ENCODE measurements at regions not wholly inside any gene's neighbourhood (a gene's known extent, or its start where the extent isn't known, plus 50 kb on each side); places are given as distances from the start of the nearest gene placed in this dataset.

DNA sequence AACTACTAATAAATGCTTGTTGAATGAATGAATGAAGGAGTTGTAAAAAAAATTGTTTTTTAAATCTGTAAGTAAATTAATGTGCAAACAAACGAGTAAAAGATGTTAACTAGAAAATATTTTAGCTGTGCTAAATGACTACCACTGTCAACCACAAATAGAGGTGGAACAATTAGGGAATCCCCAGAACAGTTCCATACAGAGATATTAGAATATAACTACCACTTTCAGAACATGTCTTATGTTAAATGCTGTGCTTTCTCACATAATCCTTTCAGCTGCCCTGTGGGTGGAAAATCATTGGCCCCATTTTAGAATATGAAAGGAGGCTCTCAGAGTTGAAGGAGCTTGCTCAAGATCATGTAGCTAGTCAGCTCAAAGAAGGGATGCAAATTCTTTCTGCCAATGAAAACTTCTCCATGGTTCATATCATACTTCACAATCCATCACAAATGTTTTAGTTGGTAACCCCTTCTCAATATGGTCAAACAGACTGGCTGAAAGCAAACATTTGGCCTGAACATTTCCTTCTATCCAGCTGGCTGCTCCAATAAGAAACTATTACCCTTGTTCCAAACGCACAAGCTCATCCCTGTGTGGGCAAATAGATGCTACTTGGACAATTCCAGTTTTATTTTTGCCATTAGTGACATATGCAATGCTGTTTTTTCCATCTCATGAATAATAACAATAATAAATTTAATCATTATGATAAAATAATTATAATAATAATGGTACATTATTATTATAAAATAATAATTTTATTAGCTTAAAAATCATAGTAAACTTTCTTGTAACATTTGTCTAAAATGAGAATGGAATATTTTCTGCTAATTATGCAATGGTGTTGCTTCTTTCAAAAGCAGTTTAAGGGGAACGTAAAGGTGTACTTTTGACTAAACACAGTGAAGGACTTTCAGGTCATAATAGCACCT, 290.4 kb upstream of the STT3B start:
- no peak for ATAC-seq (ENCODE audit: low read depth)
- H3K9me1 ChIP-seq (ENCODE audit: insufficient read depth, low read length), result no peaks in the 10 kb centered on the region

More for the DNA sequence above, 290.4 kb upstream of the STT3B start:
- no peak overlapping the region for H3K9ac ChIP-seq (ENCODE audit: low read depth, low read length)
- no peak overlapping the region for H4K91ac ChIP-seq (ENCODE audit: insufficient read depth, low read depth, low read length)
- no peak overlapping the region for H3K23ac ChIP-seq (ENCODE audit: low read depth, low read length)
- no peak overlapping the region for H2BK5ac ChIP-seq (ENCODE audit: low read depth, low read length, poor library complexity, severe bottlenecking)
- DNase-seq, result no peak
- no peaks in the 10 kb centered on the region for H3K79me1 ChIP-seq (ENCODE audit: low read depth in 1 of 2, low read length in 2 of 2)
- no peak overlapping the region for H2AK5ac ChIP-seq (ENCODE audit: low read depth, low read length)
- H3K27ac ChIP-seq (ENCODE audit: insufficient read depth, low read length), result no peak overlapping the region
- H4K8ac ChIP-seq (ENCODE audit: low read depth in 2 of 2, low read length in 2 of 2), result no peak overlapping the region
- no peak overlapping the region for H2BK120ac ChIP-seq (ENCODE audit: low read depth, low read length)
- in situ Hi-C loops (cut with MboI; ENCODE audit: low sequenced_read_pairs) (no loop called here), dilution Hi-C loops (cut with HindIII; ENCODE audit: low sequenced_read_pairs, unreplicated experiment) (no loop called here), intact Hi-C loops (cut with micrococcal nuclease) (loop anchor here (1.0 kb wide), 1 partner anchor 46 kb away; no protein-coding TSS in a partner anchor)
- TF ChIP-seq POLR2A (IDR thresholded peaks at IDR 0.05; ENCODE audit: low read depth, low read length), result no peak
- TF ChIP-seq CHD1 (IDR thresholded peaks at IDR 0.05; ENCODE audit: low read depth, low read length), result no peak
- no peak for TF ChIP-seq RCOR1 (IDR thresholded peaks at IDR 0.05; ENCODE audit: insufficient replicate concordance, low read length)
- TF ChIP-seq MAZ (IDR thresholded peaks at IDR 0.05; ENCODE audit: borderline replicate concordance, low read depth, low read length), result no peak
- H3K4ac ChIP-seq (ENCODE audit: low read depth, low read length), result no peak overlapping the region
- H4K5ac ChIP-seq (ENCODE audit: low read depth, low read length), result no peak overlapping the region
- ChIA-PET CTCF (no interaction called here), POLR2A (ENCODE audit: unreplicated experiment) (interaction anchor here (0.6 kb wide), 1 partner anchor 263 kb away, joined by 10 read pairs; no protein-coding TSS in a partner anchor)
- no peak overlapping the region for H2AK9ac ChIP-seq (replicated peaks; ENCODE audit: low read depth, low read length, poor library complexity)
- BruUV-seq (replicated peaks), result no TSS peak
- H3K27me3 ChIP-seq (ENCODE audit: control insufficient read depth, insufficient read depth, low read length), result peaks cover 6% of the 10 kb centered on the region; the same call in 1 of the 2 replicates
- H3K14ac ChIP-seq (replicated peaks; ENCODE audit: low read depth, low read length), result no peak overlapping the region
- H3K9me3 ChIP-seq (ENCODE audit: control insufficient read depth, insufficient read depth, low read length), result no peaks in the 10 kb centered on the region
- H2BK20ac ChIP-seq (ENCODE audit: low read depth, low read length), result no peak overlapping the region
- H2AFZ ChIP-seq (replicated peaks; ENCODE audit: low read length, poor library complexity), result no peak overlapping the region
- H3K56ac ChIP-seq (ENCODE audit: extremely low read depth, insufficient read depth, low read length), result no peak overlapping the region
- no peaks in the 10 kb centered on the region for H4K20me1 ChIP-seq (ENCODE audit: insufficient read depth, low read length)
- H2BK15ac ChIP-seq (ENCODE audit: low read depth, low read length), result no peak overlapping the region
- H3K4me3 ChIP-seq (ENCODE audit: insufficient read depth, low read depth, low read length), result no peak overlapping the region
- H3K4me2 ChIP-seq (ENCODE audit: low read depth, low read length), result no peak overlapping the region
- no peaks in the 10 kb centered on the region for H3K36me3 ChIP-seq (ENCODE audit: control insufficient read depth, insufficient read depth, low read length)
- no peak overlapping the region for H3K18ac ChIP-seq (ENCODE audit: low read depth, low read length)
- no peaks in the 10 kb centered on the region for H3K4me1 ChIP-seq (ENCODE audit: control insufficient read depth, insufficient read depth, low read length)
- no CpG with 5 or more reads among the region's 3 CpGs for WGBS, 2 experiments (ENCODE audit: extremely low coverage in 2 of 2, insufficient read length in 1 of 2)

Measured in IMR-90 (cell line).